Common myeloid progenitor, CD34-positive (primary cell): ENCODE measurements at regions not wholly inside any gene's neighbourhood (a gene's known extent, or its start where the extent isn't known, plus 50 kb on each side); places are given as distances from the start of the nearest gene placed in this dataset.

ENCODE experiments used
- CTCF ChIA-PET: fragments of 350-600 bp; sonication (Branson Sonifier 250); formaldehyde crosslinking; loops from one replicate; lab custom pipeline; 2021; ENCODE audit warnings: antibody characterized with exemption; lab: Charles Lee
- POLR2A ChIA-PET: fragments of 350-600 bp; sonication (Branson Sonifier 250); formaldehyde crosslinking; loops from one replicate; lab custom pipeline; 2021; ENCODE audit warnings: antibody characterized with exemption; lab: Charles Lee
- DNase-seq, 3 donors: peaks; one replicate each; pipeline versions ENCODE4 v3.0.0 to v3.0.0-alpha.2; 2013
- H3K27ac ChIP-seq, 2 experiments: 1 replicate in 1 of 2; 2 replicates in 1 of 2; pipeline ENCODE4 v1.7.0; 2013; ENCODE audit warnings: inconsistent platforms in 2 of 2, low read length in 2 of 2, mild to moderate bottlenecking in 2 of 2, low read depth in 1 of 2, moderate library complexity in 1 of 2; ENCODE audit not compliant: severe bottlenecking in 2 of 2, insufficient read depth in 1 of 2, poor library complexity in 1 of 2
- H3K27me3 ChIP-seq, 5 experiments: replicated peaks in 2 of 5; 1 replicate in 3 of 5; 2 replicates in 2 of 5; pipeline versions ENCODE4 v1.6.1 to v1.7.0; 2013; ENCODE audit warnings: low read length in 4 of 5, mild to moderate bottlenecking in 2 of 5, moderate library complexity in 2 of 5, inconsistent platforms in 1 of 5; ENCODE audit not compliant: insufficient read depth in 5 of 5, control insufficient read depth in 4 of 5
- H3K36me3 ChIP-seq, 4 experiments: 1 replicate in 2 of 4; 2 replicates in 2 of 4; pipeline versions ENCODE4 v1.6.1 to v1.7.0; 2013; ENCODE audit warnings: low read length in 3 of 4, control low read depth in 1 of 4, mild to moderate bottlenecking in 1 of 4; ENCODE audit not compliant: control insufficient read depth in 4 of 4, insufficient read depth in 4 of 4
- H3K4me1 ChIP-seq, 4 experiments: 1 replicate in 3 of 4; 2 replicates in 1 of 4; pipeline versions ENCODE4 v1.6.1 to v1.7.1; 2013; ENCODE audit warnings: low read length in 3 of 4, mild to moderate bottlenecking in 3 of 4, control low read depth in 1 of 4, inconsistent platforms in 1 of 4, moderate library complexity in 1 of 4; ENCODE audit not compliant: control insufficient read depth in 4 of 4, insufficient read depth in 4 of 4; ENCODE audit errors: control extremely low read depth in 1 of 4
- H3K4me3 ChIP-seq, 7 experiments: 1 replicate in 4 of 7; 2 replicates in 3 of 7; pipeline versions ENCODE4 v1.5.1 to v1.7.0; 2013; ENCODE audit warnings: mild to moderate bottlenecking in 7 of 7, low read length in 6 of 7, moderate library complexity in 6 of 7, inconsistent platforms in 2 of 7, low read depth in 2 of 7, control low read depth in 1 of 7; ENCODE audit not compliant: insufficient read depth in 4 of 7, control insufficient read depth in 1 of 7; ENCODE audit errors: extremely low read depth in 1 of 7
- H3K9me3 ChIP-seq, 5 experiments: 1 replicate in 4 of 5; 2 replicates in 1 of 5; pipeline versions ENCODE4 v1.6.1 to v1.7.1; 2013; ENCODE audit warnings: low read length in 4 of 5, mild to moderate bottlenecking in 2 of 5, inconsistent platforms in 1 of 5, low read depth in 1 of 5, moderate library complexity in 1 of 5; ENCODE audit not compliant: control insufficient read depth in 4 of 5, insufficient read depth in 2 of 5; ENCODE audit errors: control extremely low read depth in 1 of 5
- WGBS: methylation state at CpG from one replicate; pipeline ENCODE4 v1.1.5; 2013; ENCODE audit not compliant: insufficient coverage; 5-methylcytosine and 5-hydroxymethylcytosine counted together

GRCh38 chr2:106941372-106941993 is 55.5 kb upstream of the ST6GAL2 start:
- Histone ChIP-seq H3K27ac (no peak overlapping the region), H3K4me3 (no peak overlapping the region), H3K9me3 (peaks cover 0 to 2% (median 0%) of the 10 kb centered on the region in 5 experiments), H3K4me1 (no peaks in the 10 kb centered on the region), H3K27me3 (no peaks in the 10 kb centered on the region), H3K36me3 (no peaks in the 10 kb centered on the region)
- WGBS: 95% methylated on average over 18 of the region's 18 CpGs
- no peak for DNase-seq
- ChIA-PET POLR2A (no interaction called here), CTCF (interaction anchor here (1.4 kb wide), 1 partner anchor 10 kb away, joined by 3 read pairs; no protein-coding TSS in a partner anchor)

DNA sequence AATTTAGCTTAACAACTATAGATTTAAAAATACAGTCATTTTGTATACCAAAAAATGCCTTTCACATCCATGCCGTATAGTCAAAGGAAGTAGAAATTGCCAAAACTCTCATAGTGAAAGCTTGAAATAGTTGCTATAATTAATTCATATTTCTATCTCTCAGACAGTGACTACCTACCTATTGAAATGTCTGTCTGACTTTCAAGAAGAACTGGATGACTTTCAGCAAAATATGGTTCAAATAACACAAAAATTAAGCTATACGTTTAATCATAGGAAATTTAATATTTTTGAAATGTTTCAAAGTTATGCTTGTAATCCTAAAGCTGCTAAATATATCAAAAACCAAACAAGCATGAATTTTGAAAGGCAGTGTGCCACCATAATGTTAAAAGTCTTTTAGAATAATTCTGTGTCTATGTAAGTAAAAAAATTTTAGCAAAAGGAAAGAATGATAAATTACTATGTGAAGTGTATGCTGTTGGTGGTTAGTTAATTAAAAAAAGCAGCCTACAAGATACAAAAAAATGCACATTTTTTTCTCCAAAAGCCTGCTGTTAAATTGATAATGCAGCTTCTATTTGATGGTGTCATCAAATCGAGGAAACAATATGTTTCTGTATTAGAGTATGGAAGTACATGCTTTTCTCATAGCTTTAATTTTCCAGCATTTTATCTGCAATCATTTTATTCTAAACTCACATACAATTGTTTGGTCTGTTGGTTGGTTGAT is 57.7 kb upstream of the ST6GAL2 start:
- H3K9me3 ChIP-seq: peaks cover 0 to 2% (median 0%) of the 10 kb centered on the region in 5 experiments
- H3K36me3 ChIP-seq: no peaks in the 10 kb centered on the region
- DNase-seq: no peak
- no peaks in the 10 kb centered on the region for H3K27me3 ChIP-seq
- H3K27ac ChIP-seq: no peak overlapping the region
- ChIA-PET POLR2A (no interaction called here), CTCF (no interaction called here)
- H3K4me1 ChIP-seq: no peaks in the 10 kb centered on the region
- no peak overlapping the region for H3K4me3 ChIP-seq
- no CpG with 5 or more reads among the region's 3 CpGs for WGBS

DNA sequence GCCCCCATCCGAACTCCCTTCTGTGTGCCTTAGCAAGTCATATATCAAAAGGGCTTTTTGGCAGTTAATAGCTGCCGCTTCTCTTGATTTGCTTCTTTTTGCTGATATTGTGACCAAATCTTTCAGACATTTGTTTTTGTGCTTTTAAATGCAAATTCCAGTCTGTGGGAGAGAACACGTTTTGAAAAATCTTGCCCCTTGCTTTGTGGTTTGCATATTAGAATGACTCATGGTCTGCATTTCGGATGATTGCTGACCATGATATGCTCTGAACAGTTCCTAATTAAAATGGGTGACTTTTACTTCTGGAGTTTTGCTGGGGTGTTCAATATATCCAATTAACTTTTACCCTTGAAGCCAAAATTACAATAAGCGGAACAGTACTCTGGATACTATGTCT is 58.2 kb upstream of the ST6GAL2 start:
- 80% methylated on average over 3 of the region's 5 CpGs for WGBS
- Histone ChIP-seq H3K36me3 (no peaks in the 10 kb centered on the region), H3K4me3 (no peak overlapping the region), H3K27me3 (no peaks in the 10 kb centered on the region), H3K4me1 (no peaks in the 10 kb centered on the region), H3K9me3 (peaks cover 0 to 2% (median 0%) of the 10 kb centered on the region in 5 experiments), H3K27ac (no peak overlapping the region)
- POLR2A ChIA-PET: no interaction called here
- DNase-seq: no peak
- CTCF ChIA-PET: no interaction called here

- Histone ChIP-seq H3K4me1 (no peaks in the 10 kb centered on the region), H3K27me3 (no peaks in the 10 kb centered on the region), H3K9me3 (peaks cover 0 to 7% (median 0%) of the 10 kb centered on the region in 5 experiments), H3K27ac (no peak overlapping the region), H3K36me3 (no peaks in the 10 kb centered on the region), H3K4me3 (no peak overlapping the region)
- ChIA-PET POLR2A (no interaction called here), CTCF (no interaction called here)
- no peak for DNase-seq
These were observed 62.6 kb upstream of the ST6GAL2 start for GRCh38 chr2:106948540-106948939.

GRCh38 chr2:106953236-106953635 is 67.3 kb upstream of the ST6GAL2 start:
- Histone ChIP-seq H3K4me3 (no peak overlapping the region), H3K9me3 (peaks cover 0 to 7% (median 0%) of the 10 kb centered on the region in 5 experiments), H3K27me3 (no peaks in the 10 kb centered on the region), H3K36me3 (no peaks in the 10 kb centered on the region), H3K27ac (no peak overlapping the region), H3K4me1 (no peaks in the 10 kb centered on the region)
- POLR2A ChIA-PET: no interaction called here
- CTCF ChIA-PET: no interaction called here
- no peak for DNase-seq
- WGBS: 100% methylated on average over 4 of the region's 5 CpGs

- Histone ChIP-seq H3K36me3 (no peaks in the 10 kb centered on the region), H3K27ac (no peak overlapping the region), H3K27me3 (no peaks in the 10 kb centered on the region), H3K4me1 (no peaks in the 10 kb centered on the region), H3K4me3 (no peak overlapping the region), H3K9me3 (peaks cover 0 to 7% (median 0%) of the 10 kb centered on the region in 5 experiments)
- POLR2A ChIA-PET: no interaction called here
- CTCF ChIA-PET: no interaction called here
- no peak for DNase-seq
- 87% methylated on average over 3 of the region's 5 CpGs for WGBS
These were observed 67.8 kb upstream of the ST6GAL2 start for GRCh38 chr2:106953779-106954178.

GRCh38 chr2:106954304-106954703 is 68.3 kb upstream of the ST6GAL2 start:
- DNase-seq: no peak
- Histone ChIP-seq H3K9me3 (peaks cover 0 to 7% (median 0%) of the 10 kb centered on the region in 5 experiments), H3K4me3 (no peak overlapping the region), H3K36me3 (no peaks in the 10 kb centered on the region), H3K27ac (no peak overlapping the region), H3K4me1 (no peaks in the 10 kb centered on the region), H3K27me3 (no peaks in the 10 kb centered on the region)
- WGBS: no CpG with 5 or more reads among the region's 3 CpGs
- POLR2A ChIA-PET: no interaction called here
- CTCF ChIA-PET: no interaction called here
